ENCODE measurements at regions not wholly inside any gene's neighbourhood (a gene's known extent, or its start where the extent isn't known, plus 50 kb on each side); places are given as distances from the start of the nearest gene placed in this dataset.

DNA sequence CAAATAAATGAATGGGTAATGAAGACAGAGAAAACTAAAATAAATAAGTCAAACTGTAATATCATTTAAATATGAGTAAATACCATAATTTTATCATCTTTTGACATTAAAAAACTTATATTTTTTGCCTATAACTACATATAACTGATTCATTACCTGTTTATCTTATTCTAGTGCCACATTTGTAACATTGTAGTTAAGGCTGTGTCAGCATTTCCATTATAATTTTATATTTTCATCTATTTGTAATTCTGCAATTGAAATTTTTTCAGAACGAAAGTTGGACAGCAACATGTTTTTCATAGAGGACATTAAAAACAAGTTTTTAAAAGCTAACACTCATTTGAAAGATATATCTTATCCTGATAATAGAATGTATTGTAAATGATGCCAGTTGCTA lies 1286.5 kb downstream of the LRFN5 start:
- DNase-seq = no peak

- DNase-seq = no peak
Observed at GRCh38 chr14:42884100-42884499, 1277.4 kb downstream of the LRFN5 start.

DNA sequence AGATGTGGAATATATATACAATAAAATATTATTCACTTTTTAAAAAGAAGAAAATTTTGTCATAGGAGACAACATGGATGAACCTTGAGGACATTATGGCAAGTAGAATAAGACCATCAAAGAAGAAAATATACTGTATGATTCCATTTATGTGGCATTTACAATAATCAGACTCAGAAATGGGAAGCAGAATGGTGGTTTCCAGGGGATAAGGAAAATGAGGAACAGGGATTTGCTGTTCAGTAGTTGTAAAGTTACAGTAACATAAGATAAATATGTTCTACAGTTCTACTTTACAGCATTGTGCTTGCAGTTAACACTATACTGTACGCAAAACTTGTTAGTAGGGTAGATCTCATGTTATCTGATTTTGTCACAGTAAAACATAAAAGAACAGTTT lies 1271.0 kb downstream of the LRFN5 start:
- DNase-seq = no peak

DNA sequence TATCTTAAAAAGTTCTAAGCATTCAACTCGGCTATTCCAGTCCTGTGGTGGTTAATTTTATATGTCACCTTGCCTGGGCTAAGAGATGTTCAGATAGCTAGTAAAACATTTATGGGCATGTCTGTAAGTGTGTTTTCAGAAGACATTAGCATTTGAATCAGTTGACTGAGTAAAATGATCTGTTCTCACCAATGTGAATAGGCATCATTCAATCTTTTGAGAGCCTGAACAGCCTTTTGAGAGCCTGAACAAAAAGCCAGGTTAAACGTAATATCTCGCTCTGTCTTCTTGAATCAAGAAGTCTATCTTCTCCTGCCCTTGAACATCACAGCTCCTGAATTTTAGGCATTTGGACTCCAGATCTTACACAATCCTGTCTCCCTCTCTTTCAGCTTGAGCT lies 1266.1 kb downstream of the LRFN5 start:
- no peak for DNase-seq

GRCh38 chr14:42869681-42870080 lies 1263.0 kb downstream of the LRFN5 start:
- DNase-seq = no peak

DNA sequence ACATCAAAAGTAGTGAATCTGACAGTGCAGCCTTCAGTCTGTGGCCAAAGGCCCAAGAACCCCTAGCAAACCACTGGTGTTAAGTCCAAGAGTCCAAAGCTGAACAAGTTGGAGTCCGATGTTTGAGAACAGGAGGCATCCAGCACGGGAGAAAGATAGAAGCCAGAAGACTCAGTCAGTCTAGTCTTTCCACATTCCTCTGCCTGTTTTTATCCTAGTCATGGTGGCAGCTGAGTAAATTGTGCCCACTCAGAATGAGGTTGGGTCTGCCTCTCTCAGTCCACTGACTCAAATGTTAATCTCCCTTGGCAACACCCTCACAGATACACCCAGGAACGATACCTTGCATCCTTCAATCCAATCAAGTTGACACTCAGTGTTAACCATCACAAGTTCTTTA lies 1255.4 kb downstream of the LRFN5 start:
- no peak for DNase-seq

DNA sequence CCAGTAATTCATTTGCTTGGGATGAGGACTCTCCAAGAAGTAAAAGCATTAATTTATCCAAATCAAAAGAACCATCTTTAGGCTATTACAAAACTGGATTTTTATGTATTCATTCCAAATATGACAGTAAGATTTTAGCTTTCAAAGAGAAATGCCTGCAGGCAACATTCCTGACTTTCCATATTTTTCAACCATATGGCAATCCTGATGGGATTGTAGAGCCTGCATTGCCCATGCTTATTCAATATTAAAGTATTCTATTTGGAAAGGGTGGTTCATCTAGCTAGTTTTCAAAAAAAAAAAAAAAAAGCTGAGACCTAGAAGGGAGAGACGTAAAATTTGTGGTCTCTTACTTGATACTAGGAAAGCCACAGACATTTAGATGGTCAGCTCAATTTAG lies 1253.7 kb downstream of the LRFN5 start:
- no peak for DNase-seq

DNA sequence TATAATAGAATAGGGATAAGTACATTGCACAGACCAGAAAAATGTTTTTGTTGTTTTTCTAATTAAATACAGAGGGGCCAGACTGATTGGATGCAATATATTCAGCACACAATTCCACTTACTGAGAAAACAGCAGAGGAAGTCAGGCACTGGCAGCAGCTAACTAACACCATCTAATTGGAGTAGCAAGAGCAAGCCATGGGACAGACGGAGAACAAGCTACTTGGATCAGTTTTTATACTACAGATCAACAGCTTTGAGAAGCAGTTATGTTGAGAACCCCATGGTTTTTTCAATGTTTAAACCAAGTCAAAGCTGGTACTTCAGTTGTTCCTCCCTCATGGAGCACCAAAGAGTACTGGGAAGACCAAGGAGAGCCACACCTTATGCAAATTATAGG lies 1249.4 kb downstream of the LRFN5 start:
- no peak for DNase-seq

DNA sequence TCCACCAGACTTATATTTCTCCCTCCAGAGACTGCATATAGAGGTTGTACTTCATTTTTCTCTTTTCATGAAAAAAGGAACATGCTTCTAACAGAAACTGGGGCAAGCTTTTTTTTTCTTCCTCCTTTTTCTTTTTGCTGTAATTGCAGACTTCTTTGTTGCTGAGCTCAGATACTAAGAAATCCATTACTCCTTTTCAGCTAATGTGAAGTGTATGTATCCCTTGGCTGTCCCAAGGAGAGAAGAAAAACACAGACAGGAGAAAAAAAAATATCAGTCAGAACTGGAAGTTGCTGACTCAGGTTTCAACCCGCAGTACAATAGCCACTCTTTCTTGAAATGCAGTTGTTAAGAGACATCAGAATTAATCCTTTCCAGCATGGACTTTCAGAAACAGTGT lies 1248.4 kb downstream of the LRFN5 start:
- DNase-seq = no peak

GRCh38 chr14:42854061-42854460 lies 1247.4 kb downstream of the LRFN5 start:
- no peak for DNase-seq

- DNase-seq = no peak
Observed at GRCh38 chr14:42848652-42849051, 1242.0 kb downstream of the LRFN5 start.

GRCh38 chr14:42814817-42815216 lies 1208.1 kb downstream of the LRFN5 start:
- DNase-seq = no peak

DNA sequence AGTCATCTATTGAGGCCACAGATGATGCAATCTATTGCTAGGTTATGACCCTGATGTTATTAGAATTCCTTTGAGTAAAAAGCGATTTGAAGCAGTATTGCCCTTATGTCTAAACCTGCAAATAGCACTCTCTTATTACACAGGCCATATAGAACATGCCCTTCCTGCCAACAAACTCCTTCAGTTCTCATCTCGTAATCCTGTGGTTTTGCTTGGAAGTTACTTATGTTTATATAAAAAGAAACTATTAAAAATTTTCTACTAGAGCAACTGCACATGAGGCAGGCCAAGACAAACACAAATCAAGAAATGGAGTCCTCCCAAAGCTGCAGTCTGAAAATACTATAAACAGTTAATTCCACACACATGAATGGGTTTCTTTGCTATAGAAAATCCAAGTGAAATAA lies 1200.2 kb downstream of the LRFN5 start:
- no peak for DNase-seq

DNA sequence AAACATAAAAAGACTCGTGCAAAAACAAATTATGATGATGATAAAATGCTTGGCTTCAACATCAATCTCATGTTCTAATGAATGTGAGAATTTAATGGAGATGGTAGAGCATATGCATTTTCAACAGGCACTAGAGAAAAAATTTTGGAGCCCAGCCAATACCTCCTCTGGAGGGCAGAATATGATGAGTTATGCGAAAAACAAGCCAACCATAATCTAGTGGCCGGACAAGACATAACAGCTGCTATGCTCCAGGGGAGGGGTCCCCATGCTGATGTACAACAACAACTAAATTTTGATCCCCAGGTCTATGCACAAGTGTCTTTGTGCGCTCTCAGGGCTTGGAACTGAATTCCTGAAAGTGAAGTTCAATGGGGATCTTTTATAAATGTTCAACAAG lies 1197.5 kb downstream of the LRFN5 start:
- no peak for DNase-seq

- no peak for DNase-seq
Observed at GRCh38 chr14:42802346-42802745, 1195.7 kb downstream of the LRFN5 start.

GRCh38 chr14:42792166-42792565 lies 1185.5 kb downstream of the LRFN5 start:
- DNase-seq = no peak

DNA sequence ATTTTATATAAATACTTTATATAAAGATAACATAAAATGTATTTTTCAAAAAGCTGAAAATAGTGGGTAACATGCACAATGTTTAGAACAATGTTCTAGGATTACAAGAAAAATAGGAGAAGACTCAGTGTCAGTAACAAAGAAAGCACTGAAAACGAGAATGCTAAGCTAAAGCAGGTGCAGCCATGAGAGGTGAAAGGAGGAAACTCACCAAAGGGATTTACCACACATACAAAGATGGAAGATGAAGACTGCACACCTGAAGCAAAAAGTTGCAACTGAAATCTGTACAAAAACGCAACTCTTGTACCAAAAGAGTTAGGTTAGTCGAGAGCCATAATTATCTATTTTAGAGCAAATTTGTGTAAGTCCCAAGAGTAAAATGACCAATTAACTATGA lies 1176.1 kb downstream of the LRFN5 start:
- no peak for DNase-seq

- no peak for DNase-seq
Observed at GRCh38 chr14:42778984-42779383, 1172.3 kb downstream of the LRFN5 start.

GRCh38 chr14:42750771-42751170 lies 1144.1 kb downstream of the LRFN5 start:
- no peak for DNase-seq

DNA sequence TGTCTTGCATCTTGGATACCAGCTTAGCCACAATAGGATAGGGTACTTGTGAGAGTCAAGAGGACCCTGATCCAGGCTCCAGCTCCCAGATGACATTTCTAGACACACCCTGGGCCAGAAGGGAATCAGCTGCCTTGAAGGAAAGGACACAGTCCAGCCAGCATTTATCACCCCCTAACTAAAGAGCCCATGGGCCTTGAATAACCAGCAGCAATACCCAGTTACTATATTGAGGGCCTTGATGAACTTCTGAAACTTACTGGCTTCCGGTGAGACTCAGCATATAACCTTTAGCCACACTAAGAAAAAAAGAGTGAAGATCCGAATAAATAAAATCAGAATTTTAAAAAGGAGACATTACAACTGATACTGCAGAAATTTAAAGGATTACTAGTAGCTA lies 1135.4 kb downstream of the LRFN5 start:
- no peak for DNase-seq

GRCh38 chr14:42736408-42736807 lies 1129.7 kb downstream of the LRFN5 start:
- DNase-seq = no peak

GRCh38 chr14:42734041-42734440 lies 1127.4 kb downstream of the LRFN5 start:
- no peak for DNase-seq

DNA sequence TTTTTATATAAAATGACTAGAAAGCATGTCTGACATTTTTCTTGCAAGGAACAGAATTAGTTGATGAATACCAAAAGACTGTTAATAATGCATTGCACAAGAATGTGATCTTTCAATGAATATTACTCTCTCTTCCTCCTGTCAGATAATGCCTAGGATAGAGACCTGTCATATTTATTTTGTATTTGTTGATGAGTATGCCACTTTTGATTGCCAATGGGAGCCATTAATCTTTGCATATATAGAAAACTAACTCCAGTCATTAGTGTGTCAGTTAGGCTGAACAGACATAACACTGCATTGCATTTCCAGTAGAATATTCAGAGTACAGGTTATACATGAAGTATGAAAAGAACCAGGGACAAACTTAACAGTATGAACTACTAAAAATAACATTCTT lies 1125.3 kb downstream of the LRFN5 start:
- no peak for DNase-seq

GRCh38 chr14:42731480-42731879 lies 1124.8 kb downstream of the LRFN5 start:
- no peak for DNase-seq

DNA sequence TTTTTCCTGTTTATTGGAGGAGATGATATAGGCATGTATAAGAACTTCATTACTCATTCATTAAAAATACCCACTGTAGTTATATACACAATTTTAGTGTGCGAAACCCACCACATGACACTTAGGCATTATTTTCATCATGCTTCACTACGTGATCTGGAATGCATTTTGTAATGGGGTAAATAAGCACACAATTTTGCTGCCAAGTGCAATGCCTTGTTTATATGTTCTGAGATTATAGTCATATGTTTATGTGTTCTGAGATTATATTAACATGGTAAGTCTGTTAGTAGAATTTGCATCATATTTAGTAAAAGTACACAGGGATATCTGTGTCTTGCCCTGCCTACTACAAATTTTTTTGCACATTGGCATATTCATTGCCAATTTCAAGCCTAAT lies 1123.0 kb downstream of the LRFN5 start:
- no peak for DNase-seq

GRCh38 chr14:42719391-42719790 lies 1112.7 kb downstream of the LRFN5 start:
- no peak for DNase-seq

Data from occipital lobe (tissue), 1 donor.